ENCODE measurements at regions not wholly inside any gene's neighbourhood (a gene's known extent, or its start where the extent isn't known, plus 50 kb on each side); places are given as distances from the start of the nearest gene placed in this dataset.

DNA sequence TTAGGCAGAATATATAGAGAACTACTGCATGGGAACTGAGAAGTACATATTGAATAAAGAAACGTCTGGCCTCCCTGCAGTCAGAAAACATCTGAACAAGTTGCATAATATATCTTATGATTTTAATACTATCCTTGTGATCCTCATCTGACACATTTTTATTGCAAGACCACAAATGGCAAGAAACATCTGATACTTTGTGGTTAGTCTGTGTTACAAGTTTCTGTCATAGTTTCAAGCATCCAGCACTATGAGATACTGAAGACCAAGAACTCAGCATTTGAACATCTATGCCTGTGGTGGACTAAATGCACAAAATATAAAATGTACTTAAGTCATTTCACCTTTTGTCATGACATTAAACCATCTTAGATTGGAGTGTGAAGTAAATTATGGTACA is 1175.8 kb upstream of the MIR17HG start:
- no peak overlapping the region for H3K9ac ChIP-seq (ENCODE audit: low read length)
- H2AFZ ChIP-seq (ENCODE audit: low read length): no peak overlapping the region
- no peak overlapping the region for H3K4me3 ChIP-seq (ENCODE audit: low read length)
- no peak for DNase-seq
- no peaks in the 10 kb centered on the region for H3K9me3 ChIP-seq (ENCODE audit: low read length)
- H3K9me2 ChIP-seq (replicated peaks; ENCODE audit: insufficient read depth, low read length): no peaks in the 10 kb centered on the region
- H3K27me3 ChIP-seq (ENCODE audit: low read length): 0 out of 2 replicates have a peak, but pooled peaks cover 2% of the 10 kb centered on the region
- no peaks in the 10 kb centered on the region for H3K36me3 ChIP-seq (ENCODE audit: insufficient read depth, low read length)
- H3K79me2 ChIP-seq (ENCODE audit: low read length): no peaks in the 10 kb centered on the region
- H4K20me1 ChIP-seq (ENCODE audit: insufficient read depth, low read depth, low read length): no peaks in the 10 kb centered on the region
- no peaks in the 10 kb centered on the region for H3K4me1 ChIP-seq (ENCODE audit: low read length)
- no peak overlapping the region for H3K4me2 ChIP-seq (ENCODE audit: low read depth, low read length, poor library complexity, severe bottlenecking)
- H3K27ac ChIP-seq (ENCODE audit: low read length): no peak overlapping the region

DNA sequence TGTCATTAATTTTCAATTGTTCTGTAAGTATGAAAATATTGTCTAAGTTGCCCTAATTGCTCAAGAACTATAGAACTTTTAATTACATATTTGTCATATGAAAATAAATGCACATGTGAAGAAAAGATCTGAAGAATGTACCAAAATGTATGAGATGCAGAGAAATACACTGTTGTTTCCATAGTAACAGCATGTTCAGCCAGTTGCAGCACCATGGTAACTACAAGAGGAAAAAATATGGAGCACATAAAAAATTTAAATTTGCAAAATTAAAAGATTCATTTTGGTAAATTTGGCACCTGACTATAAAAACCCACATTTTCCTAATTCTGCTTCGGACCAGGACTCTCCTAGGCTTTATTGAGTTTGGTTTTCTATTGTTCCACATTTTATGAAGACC is 1170.0 kb upstream of the MIR17HG start:
- no peaks in the 10 kb centered on the region for H3K9me2 ChIP-seq (replicated peaks; ENCODE audit: insufficient read depth, low read length)
- no peak overlapping the region for H3K9ac ChIP-seq (ENCODE audit: low read length)
- 0 out of 2 replicates have a peak, but pooled peaks cover 2% of the 10 kb centered on the region for H3K27me3 ChIP-seq (ENCODE audit: low read length)
- no peak overlapping the region for H2AFZ ChIP-seq (ENCODE audit: low read length)
- no peak for DNase-seq
- H3K4me2 ChIP-seq (ENCODE audit: low read depth, low read length, poor library complexity, severe bottlenecking): no peak overlapping the region
- H3K27ac ChIP-seq (ENCODE audit: low read length): no peak overlapping the region
- H4K20me1 ChIP-seq (ENCODE audit: insufficient read depth, low read depth, low read length): no peaks in the 10 kb centered on the region
- H3K4me1 ChIP-seq (ENCODE audit: low read length): no peaks in the 10 kb centered on the region
- H3K79me2 ChIP-seq (ENCODE audit: low read length): no peaks in the 10 kb centered on the region
- H3K4me3 ChIP-seq (ENCODE audit: low read length): no peak overlapping the region
- no peaks in the 10 kb centered on the region for H3K36me3 ChIP-seq (ENCODE audit: insufficient read depth, low read length)
- H3K9me3 ChIP-seq (ENCODE audit: low read length): no peaks in the 10 kb centered on the region

DNA sequence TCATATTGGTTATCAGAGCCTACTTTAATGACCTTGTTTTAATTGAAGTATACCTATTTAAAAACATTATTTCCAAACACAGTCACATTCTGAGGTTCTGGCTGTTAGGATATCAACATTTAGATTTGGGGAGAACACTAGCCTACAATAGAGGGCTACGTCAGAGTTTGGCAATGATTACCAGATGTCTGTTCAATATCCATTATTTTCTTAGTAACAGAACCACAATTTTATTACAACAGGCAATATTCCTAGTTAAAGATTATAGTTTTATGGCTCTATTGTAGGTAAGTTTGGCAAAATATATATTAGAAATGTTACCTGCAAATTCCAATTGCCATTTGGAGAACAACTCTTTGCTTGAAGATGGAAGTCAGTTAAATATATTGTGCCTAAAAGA is 1163.1 kb upstream of the MIR17HG start:
- Histone ChIP-seq H3K9me2 (replicated peaks; ENCODE audit: insufficient read depth, low read length) (no peaks in the 10 kb centered on the region), H3K4me1 (ENCODE audit: low read length) (no peaks in the 10 kb centered on the region), H3K79me2 (ENCODE audit: low read length) (no peaks in the 10 kb centered on the region), H3K27ac (ENCODE audit: low read length) (no peak overlapping the region), H4K20me1 (ENCODE audit: insufficient read depth, low read depth, low read length) (no peaks in the 10 kb centered on the region), H3K4me3 (ENCODE audit: low read length) (no peak overlapping the region), H3K4me2 (ENCODE audit: low read depth, low read length, poor library complexity, severe bottlenecking) (no peak overlapping the region), H2AFZ (ENCODE audit: low read length) (no peak overlapping the region), H3K27me3 (ENCODE audit: low read length) (no peaks in the 10 kb centered on the region), H3K36me3 (ENCODE audit: insufficient read depth, low read length) (no peaks in the 10 kb centered on the region), H3K9ac (ENCODE audit: low read length) (no peak overlapping the region), H3K9me3 (ENCODE audit: low read length) (no peaks in the 10 kb centered on the region)
- DNase-seq: no peak

DNA sequence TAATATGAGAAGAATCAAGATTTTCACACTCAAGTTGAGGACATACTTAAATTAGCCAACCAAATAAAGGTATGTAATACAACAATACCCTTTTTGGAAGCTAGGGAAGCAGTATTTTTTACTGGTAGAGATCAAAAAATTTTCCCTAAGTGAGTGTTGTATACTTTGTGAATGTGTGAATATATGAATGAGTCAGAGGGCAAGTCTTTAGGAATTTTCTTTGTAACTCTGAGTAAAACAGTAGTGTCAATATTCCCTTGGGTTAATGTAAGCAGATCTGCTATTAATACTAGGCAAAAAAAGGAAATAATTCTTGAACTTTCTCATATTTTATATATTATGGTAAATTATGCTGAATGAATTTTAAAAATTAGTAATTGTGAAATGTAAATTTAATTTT is 1161.8 kb upstream of the MIR17HG start:
- Histone ChIP-seq H3K27me3 (ENCODE audit: low read length) (no peaks in the 10 kb centered on the region), H3K9me2 (replicated peaks; ENCODE audit: insufficient read depth, low read length) (no peaks in the 10 kb centered on the region), H4K20me1 (ENCODE audit: insufficient read depth, low read depth, low read length) (no peaks in the 10 kb centered on the region), H3K4me3 (ENCODE audit: low read length) (no peak overlapping the region), H3K9me3 (ENCODE audit: low read length) (no peaks in the 10 kb centered on the region), H2AFZ (ENCODE audit: low read length) (no peak overlapping the region), H3K9ac (ENCODE audit: low read length) (no peak overlapping the region), H3K36me3 (ENCODE audit: insufficient read depth, low read length) (no peaks in the 10 kb centered on the region), H3K79me2 (ENCODE audit: low read length) (no peaks in the 10 kb centered on the region), H3K27ac (ENCODE audit: low read length) (no peak overlapping the region), H3K4me1 (ENCODE audit: low read length) (no peaks in the 10 kb centered on the region), H3K4me2 (ENCODE audit: low read depth, low read length, poor library complexity, severe bottlenecking) (no peak overlapping the region)
- DNase-seq: no peak

DNA sequence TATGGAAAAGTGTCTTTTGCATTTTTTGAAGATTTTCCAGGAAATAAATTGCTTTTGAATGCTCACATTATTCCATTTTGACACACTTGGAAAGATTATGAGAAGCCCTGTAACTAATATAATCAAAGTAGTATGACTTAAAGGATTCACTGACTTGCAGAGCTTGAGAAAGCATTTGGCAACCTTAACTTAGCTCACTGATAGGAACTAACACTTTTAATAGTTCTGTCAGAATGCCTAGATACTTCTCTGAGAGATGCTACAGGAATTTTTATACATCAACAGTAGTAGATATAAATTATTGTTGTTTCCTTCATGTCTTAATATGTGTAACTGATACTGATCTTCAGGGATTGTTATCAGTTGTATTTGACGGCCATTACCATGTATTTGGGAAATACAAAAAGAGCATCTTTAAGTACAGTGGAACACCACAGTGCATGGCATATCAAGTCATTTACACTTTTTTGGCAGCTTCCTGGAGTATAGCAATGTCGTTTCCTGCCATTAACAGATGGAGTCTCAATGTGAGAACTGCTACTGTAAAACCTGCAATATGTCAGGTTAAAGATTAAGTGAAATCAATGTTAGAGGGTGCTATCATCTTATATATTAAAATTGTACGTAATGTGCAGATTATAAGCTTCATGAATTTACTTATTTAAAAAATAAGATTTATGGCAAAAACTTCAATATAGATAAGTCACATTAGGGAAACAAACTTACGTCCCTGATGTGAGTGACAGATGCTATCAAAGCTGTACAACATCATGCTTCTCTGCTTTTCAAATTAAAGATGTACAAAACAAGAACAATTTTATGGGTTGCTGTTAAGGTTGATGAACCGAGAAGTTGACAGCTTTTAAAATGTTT is 1159.8 kb upstream of the MIR17HG start:
- Histone ChIP-seq H3K9ac (ENCODE audit: low read length) (no peak overlapping the region), H3K27me3 (ENCODE audit: low read length) (no peaks in the 10 kb centered on the region), H3K4me2 (ENCODE audit: low read depth, low read length, poor library complexity, severe bottlenecking) (no peak overlapping the region), H4K20me1 (ENCODE audit: insufficient read depth, low read depth, low read length) (no peaks in the 10 kb centered on the region), H3K36me3 (ENCODE audit: insufficient read depth, low read length) (no peaks in the 10 kb centered on the region), H3K4me3 (ENCODE audit: low read length) (no peak overlapping the region), H3K4me1 (ENCODE audit: low read length) (no peaks in the 10 kb centered on the region), H3K27ac (ENCODE audit: low read length) (no peak overlapping the region), H3K9me3 (ENCODE audit: low read length) (no peaks in the 10 kb centered on the region), H3K9me2 (replicated peaks; ENCODE audit: insufficient read depth, low read length) (no peaks in the 10 kb centered on the region), H3K79me2 (ENCODE audit: low read length) (no peaks in the 10 kb centered on the region), H2AFZ (ENCODE audit: low read length) (no peak overlapping the region)
- DNase-seq: no peak

DNA sequence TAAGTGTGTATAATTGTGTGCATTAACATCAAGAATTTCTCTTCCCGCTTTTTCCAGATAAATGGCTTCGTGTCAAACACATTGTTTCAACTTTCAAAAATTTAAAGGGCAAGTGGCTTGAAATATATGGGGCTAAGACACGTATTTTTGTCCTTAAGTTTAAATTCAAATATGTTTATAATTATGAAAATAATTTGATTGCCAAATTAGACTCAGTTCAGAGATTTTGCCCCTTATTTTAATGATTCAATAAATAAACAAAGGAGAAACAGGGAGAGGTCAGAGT is 1159.2 kb upstream of the MIR17HG start:
- DNase-seq: no peak
- H2AFZ ChIP-seq (ENCODE audit: low read length): no peak overlapping the region
- H3K4me1 ChIP-seq (ENCODE audit: low read length): no peaks in the 10 kb centered on the region

DNA sequence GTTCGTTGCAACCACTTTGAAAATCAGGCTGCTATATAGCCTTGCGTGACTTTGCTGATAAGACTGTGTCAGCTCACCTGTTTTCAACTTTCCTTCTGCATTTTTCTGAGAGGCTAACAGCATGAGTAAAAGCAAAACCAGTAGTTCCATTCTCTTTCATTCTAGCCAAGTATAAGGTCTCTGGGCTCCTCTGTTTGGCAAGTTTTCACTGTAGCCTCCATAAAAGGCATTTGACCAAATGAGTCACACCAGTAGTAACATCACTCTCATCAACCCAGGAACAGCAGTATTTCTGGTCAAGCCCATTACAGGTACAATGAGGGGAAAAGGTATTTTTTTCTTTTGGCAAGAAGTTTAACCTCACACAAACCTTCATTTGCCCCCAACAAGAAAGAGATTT is 1149.8 kb upstream of the MIR17HG start:
- Histone ChIP-seq H3K79me2 (ENCODE audit: low read length) (no peaks in the 10 kb centered on the region), H3K9me3 (ENCODE audit: low read length) (no peaks in the 10 kb centered on the region), H3K27ac (ENCODE audit: low read length) (no peak overlapping the region), H3K9me2 (replicated peaks; ENCODE audit: insufficient read depth, low read length) (no peaks in the 10 kb centered on the region), H2AFZ (ENCODE audit: low read length) (no peak overlapping the region), H3K36me3 (ENCODE audit: insufficient read depth, low read length) (no peaks in the 10 kb centered on the region), H3K27me3 (ENCODE audit: low read length) (no peaks in the 10 kb centered on the region), H3K4me3 (ENCODE audit: low read length) (no peak overlapping the region), H3K9ac (ENCODE audit: low read length) (no peak overlapping the region), H4K20me1 (ENCODE audit: insufficient read depth, low read depth, low read length) (no peaks in the 10 kb centered on the region), H3K4me1 (ENCODE audit: low read length) (no peaks in the 10 kb centered on the region), H3K4me2 (ENCODE audit: low read depth, low read length, poor library complexity, severe bottlenecking) (no peak overlapping the region)
- DNase-seq: no peak

More for the DNA sequence above, 1159.2 kb upstream of the MIR17HG start:
- Histone ChIP-seq H3K9me3 (ENCODE audit: low read length) (no peaks in the 10 kb centered on the region), H3K4me2 (ENCODE audit: low read depth, low read length, poor library complexity, severe bottlenecking) (no peak overlapping the region), H3K9me2 (replicated peaks; ENCODE audit: insufficient read depth, low read length) (no peaks in the 10 kb centered on the region), H3K4me3 (ENCODE audit: low read length) (no peak overlapping the region), H3K27ac (ENCODE audit: low read length) (no peak overlapping the region), H3K79me2 (ENCODE audit: low read length) (no peaks in the 10 kb centered on the region), H3K27me3 (ENCODE audit: low read length) (no peaks in the 10 kb centered on the region), H3K9ac (ENCODE audit: low read length) (no peak overlapping the region), H4K20me1 (ENCODE audit: insufficient read depth, low read depth, low read length) (no peaks in the 10 kb centered on the region), H3K36me3 (ENCODE audit: insufficient read depth, low read length) (no peaks in the 10 kb centered on the region)

DNA sequence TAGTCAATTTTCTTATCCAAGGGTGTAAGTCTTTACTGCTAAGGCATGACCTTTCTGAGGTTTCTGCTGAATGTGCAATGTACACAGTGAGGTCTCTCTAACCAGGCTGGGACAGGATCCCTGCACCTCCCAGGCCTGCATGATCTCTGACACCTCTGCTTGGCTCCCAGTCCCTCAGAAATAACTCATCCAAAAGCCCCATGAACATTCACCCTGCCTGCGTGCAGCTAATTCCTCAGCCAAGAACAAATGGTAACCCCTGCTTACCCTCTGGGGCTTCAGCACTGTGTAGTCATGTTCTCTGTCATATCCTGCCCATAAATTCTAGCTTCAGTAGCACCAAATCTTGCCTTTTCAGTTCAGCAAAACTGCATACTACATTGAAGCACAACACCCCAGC is 1146.3 kb upstream of the MIR17HG start:
- no peaks in the 10 kb centered on the region for H3K79me2 ChIP-seq (ENCODE audit: low read length)
- no peaks in the 10 kb centered on the region for H3K9me3 ChIP-seq (ENCODE audit: low read length)
- H3K4me3 ChIP-seq (ENCODE audit: low read length): no peak overlapping the region
- H3K4me1 ChIP-seq (ENCODE audit: low read length): no peaks in the 10 kb centered on the region
- no peak overlapping the region for H3K4me2 ChIP-seq (ENCODE audit: low read depth, low read length, poor library complexity, severe bottlenecking)
- no peaks in the 10 kb centered on the region for H3K36me3 ChIP-seq (ENCODE audit: insufficient read depth, low read length)
- no peak overlapping the region for H3K27ac ChIP-seq (ENCODE audit: low read length)
- no peak overlapping the region for H2AFZ ChIP-seq (ENCODE audit: low read length)
- no peaks in the 10 kb centered on the region for H3K9me2 ChIP-seq (replicated peaks; ENCODE audit: insufficient read depth, low read length)
- no peak for DNase-seq
- no peaks in the 10 kb centered on the region for H3K27me3 ChIP-seq (ENCODE audit: low read length)
- H3K9ac ChIP-seq (ENCODE audit: low read length): no peak overlapping the region
- no peaks in the 10 kb centered on the region for H4K20me1 ChIP-seq (ENCODE audit: insufficient read depth, low read depth, low read length)
